ENCODE measurements at regions not wholly inside any gene's neighbourhood (a gene's known extent, or its start where the extent isn't known, plus 50 kb on each side); places are given as distances from the start of the nearest gene placed in this dataset.

GRCh38 chr13:67445436-67445835 is 215.3 kb upstream of the PCDH9 start:
- Histone ChIP-seq H3K36me3 (no peaks in the 10 kb centered on the region), H3K9me3 (no peaks in the 10 kb centered on the region), H3K27me3 (no peaks in the 10 kb centered on the region), H3K4me3 (no peak overlapping the region), H3K4me1 (peaks cover 3% of the 10 kb centered on the region), H3K4me2 (no peak overlapping the region), H4K20me1 (no peaks in the 10 kb centered on the region), H3K9ac (no peak overlapping the region), H3K27ac (no peak overlapping the region)
- TF ChIP-seq Cebpa-rat (IDR thresholded peaks at IDR 0.05): no peak

GRCh38 chr13:67443923-67444322 is 213.8 kb upstream of the PCDH9 start:
- H3K4me3 ChIP-seq: no peak overlapping the region
- no peaks in the 10 kb centered on the region for H3K36me3 ChIP-seq
- no peak for TF ChIP-seq Cebpa-rat (IDR thresholded peaks at IDR 0.05)
- H3K27ac ChIP-seq: no peak overlapping the region
- H3K4me2 ChIP-seq: no peak overlapping the region
- H4K20me1 ChIP-seq: no peaks in the 10 kb centered on the region
- no peaks in the 10 kb centered on the region for H3K27me3 ChIP-seq
- no peaks in the 10 kb centered on the region for H3K9me3 ChIP-seq
- no peak overlapping the region for H3K9ac ChIP-seq
- peaks cover 10% of the 10 kb centered on the region for H3K4me1 ChIP-seq

- Histone ChIP-seq H3K9me3 (no peaks in the 10 kb centered on the region), H3K9ac (no peak overlapping the region), H3K4me3 (no peak overlapping the region), H3K36me3 (no peaks in the 10 kb centered on the region), H3K27me3 (no peaks in the 10 kb centered on the region), H3K27ac (no peak overlapping the region), H3K4me1 (peaks cover 10% of the 10 kb centered on the region), H3K4me2 (peak overlapping the region; percentile 15; the same call in 1 of the 2 replicates), H4K20me1 (no peaks in the 10 kb centered on the region)
- no peak for TF ChIP-seq Cebpa-rat (IDR thresholded peaks at IDR 0.05)
These were observed 210.3 kb upstream of the PCDH9 start for GRCh38 chr13:67440236-67440975.

- TF ChIP-seq Cebpa-rat (IDR thresholded peaks at IDR 0.05): no peak
- Histone ChIP-seq H4K20me1 (no peaks in the 10 kb centered on the region), H3K36me3 (no peaks in the 10 kb centered on the region), H3K27ac (no peak overlapping the region), H3K4me1 (peaks cover 10% of the 10 kb centered on the region), H3K4me3 (no peak overlapping the region), H3K9ac (no peak overlapping the region), H3K9me3 (no peaks in the 10 kb centered on the region), H3K4me2 (no peak overlapping the region), H3K27me3 (no peaks in the 10 kb centered on the region)
These were observed 209.2 kb upstream of the PCDH9 start for GRCh38 chr13:67439365-67439764.

- Histone ChIP-seq H3K4me1 (peaks cover 10% of the 10 kb centered on the region), H3K4me2 (no peak overlapping the region), H3K36me3 (no peaks in the 10 kb centered on the region), H3K4me3 (no peak overlapping the region), H4K20me1 (no peaks in the 10 kb centered on the region), H3K27ac (no peak overlapping the region), H3K9ac (no peak overlapping the region), H3K27me3 (no peaks in the 10 kb centered on the region), H3K9me3 (no peaks in the 10 kb centered on the region)
- no peak for TF ChIP-seq Cebpa-rat (IDR thresholded peaks at IDR 0.05)
These were observed 208.3 kb upstream of the PCDH9 start for GRCh38 chr13:67438465-67438864.

- no peak for TF ChIP-seq Cebpa-rat (IDR thresholded peaks at IDR 0.05)
- no peaks in the 10 kb centered on the region for H3K27me3 ChIP-seq
- H3K36me3 ChIP-seq: no peaks in the 10 kb centered on the region
- no peak overlapping the region for H3K9ac ChIP-seq
- no peak overlapping the region for H3K27ac ChIP-seq
- H3K4me2 ChIP-seq: no peak overlapping the region
- no peaks in the 10 kb centered on the region for H4K20me1 ChIP-seq
- no peak overlapping the region for H3K4me3 ChIP-seq
- H3K4me1 ChIP-seq: peaks cover 10% of the 10 kb centered on the region
- no peaks in the 10 kb centered on the region for H3K9me3 ChIP-seq
These were observed 207.1 kb upstream of the PCDH9 start for GRCh38 chr13:67437244-67437643.

- H3K27me3 ChIP-seq: no peaks in the 10 kb centered on the region
- H3K4me3 ChIP-seq: no peak overlapping the region
- no peak overlapping the region for H3K27ac ChIP-seq
- no peaks in the 10 kb centered on the region for H3K36me3 ChIP-seq
- no peaks in the 10 kb centered on the region for H3K4me1 ChIP-seq
- no peaks in the 10 kb centered on the region for H3K9me3 ChIP-seq
- H3K4me2 ChIP-seq: no peak overlapping the region
- H3K9ac ChIP-seq: no peak overlapping the region
- TF ChIP-seq Cebpa-rat (IDR thresholded peaks at IDR 0.05): no peak
- H4K20me1 ChIP-seq: no peaks in the 10 kb centered on the region
These were observed 191.3 kb upstream of the PCDH9 start for GRCh38 chr13:67421475-67421874.

- Histone ChIP-seq H4K20me1 (no peaks in the 10 kb centered on the region), H3K27me3 (no peaks in the 10 kb centered on the region), H3K27ac (no peak overlapping the region), H3K9ac (no peak overlapping the region), H3K4me1 (no peaks in the 10 kb centered on the region), H3K4me2 (no peak overlapping the region), H3K4me3 (no peak overlapping the region), H3K36me3 (no peaks in the 10 kb centered on the region), H3K9me3 (no peaks in the 10 kb centered on the region)
- no peak for TF ChIP-seq Cebpa-rat (IDR thresholded peaks at IDR 0.05)
These were observed 186.2 kb upstream of the PCDH9 start for GRCh38 chr13:67416047-67416925.

- H3K9me3 ChIP-seq: no peaks in the 10 kb centered on the region
- H3K27ac ChIP-seq: no peak overlapping the region
- H4K20me1 ChIP-seq: no peaks in the 10 kb centered on the region
- TF ChIP-seq Cebpa-rat (IDR thresholded peaks at IDR 0.05): no peak
- H3K4me1 ChIP-seq: no peaks in the 10 kb centered on the region
- H3K27me3 ChIP-seq: no peaks in the 10 kb centered on the region
- no peak overlapping the region for H3K9ac ChIP-seq
- H3K36me3 ChIP-seq: no peaks in the 10 kb centered on the region
- no peak overlapping the region for H3K4me2 ChIP-seq
- no peak overlapping the region for H3K4me3 ChIP-seq
These were observed 180.5 kb upstream of the PCDH9 start for GRCh38 chr13:67410645-67411044.

- no peaks in the 10 kb centered on the region for H3K36me3 ChIP-seq
These were observed 178.7 kb upstream of the PCDH9 start for GRCh38 chr13:67408798-67409197.

More at GRCh38 chr13:67408798-67409197, 178.7 kb upstream of the PCDH9 start:
- no peaks in the 10 kb centered on the region for H3K9me3 ChIP-seq
- TF ChIP-seq Cebpa-rat (IDR thresholded peaks at IDR 0.05): no peak
- H3K4me3 ChIP-seq: no peak overlapping the region
- no peak overlapping the region for H3K27ac ChIP-seq
- H3K4me1 ChIP-seq: no peaks in the 10 kb centered on the region
- H3K27me3 ChIP-seq: no peaks in the 10 kb centered on the region
- H3K4me2 ChIP-seq: no peak overlapping the region
- no peak overlapping the region for H3K9ac ChIP-seq
- H4K20me1 ChIP-seq: no peaks in the 10 kb centered on the region
